NOMO-1 (cell line): ENCODE measurements at regions not wholly inside any gene's neighbourhood (a gene's known extent, or its start where the extent isn't known, plus 50 kb on each side); places are given as distances from the start of the nearest gene placed in this dataset.
"Not testable (repeated sequence)": the region's sequence is repeated elsewhere in the genome, so short reads cannot be mapped to it uniquely, and the experiment has no call there.

Experiments used
- DNase-seq, 2 experiments: peaks; one replicate each; lab custom pipeline; 2025; ENCODE audit not compliant: unreplicated experiment in 2 of 2; lab: John Stamatoyannopoulos, UW

GRCh38 chr17:15802917-15803316 lies 70.8 kb downstream of the TBC1D26 start:
- DNase-seq, result not testable (repeated sequence)

- not testable (repeated sequence) for DNase-seq
These were observed 74.7 kb downstream of the TBC1D26 start for GRCh38 chr17:15806825-15807224.

- DNase-seq, result not testable (repeated sequence)
These were observed 81.3 kb downstream of the TBC1D26 start for GRCh38 chr17:15813388-15813787.

- DNase-seq, result not testable (repeated sequence)
These were observed 81.9 kb downstream of the TBC1D26 start for GRCh38 chr17:15814003-15814402.

GRCh38 chr17:15817861-15818260 lies 85.8 kb downstream of the TBC1D26 start:
- DNase-seq, result not testable (repeated sequence)

- DNase-seq, result not testable (repeated sequence)
These were observed 90.2 kb downstream of the TBC1D26 start for GRCh38 chr17:15822280-15822679.

GRCh38 chr17:15828727-15829314 lies 96.7 kb downstream of the TBC1D26 start:
- peak; percentile 49 to 61 for DNase-seq

- not testable (repeated sequence) for DNase-seq
These were observed 98.1 kb downstream of the TBC1D26 start for GRCh38 chr17:15830221-15830620.

- DNase-seq, result peak; percentile 76 to 95
These were observed 99.1 kb downstream of the TBC1D26 start for GRCh38 chr17:15831182-15831581.

- peak; percentile 30 to 55 for DNase-seq
These were observed 100.9 kb downstream of the TBC1D26 start for GRCh38 chr17:15832921-15833480.

GRCh38 chr17:15833890-15834289 lies 101.8 kb downstream of the TBC1D26 start:
- not testable (repeated sequence) for DNase-seq

- DNase-seq, result not testable (repeated sequence)
These were observed 103.4 kb downstream of the TBC1D26 start for GRCh38 chr17:15835481-15835880.

- not testable (repeated sequence) for DNase-seq
These were observed 104.3 kb downstream of the TBC1D26 start for GRCh38 chr17:15836249-15836982.

GRCh38 chr17:15836991-15837390 lies 104.9 kb downstream of the TBC1D26 start:
- not testable (repeated sequence) for DNase-seq

GRCh38 chr17:15847447-15848229 lies 97.3 kb upstream of the ADORA2B start:
- not testable (repeated sequence) for DNase-seq

GRCh38 chr17:15849054-15849453 lies 95.9 kb upstream of the ADORA2B start:
- peak; percentile 67 to 79 for DNase-seq

- peak in 1 of 2 experiments; percentile 16 for DNase-seq
These were observed 94.9 kb upstream of the ADORA2B start for GRCh38 chr17:15850071-15850470.

- not testable (repeated sequence) for DNase-seq
These were observed 94.2 kb upstream of the ADORA2B start for GRCh38 chr17:15850687-15851086.

- DNase-seq, result not testable (repeated sequence)
These were observed 92.1 kb upstream of the ADORA2B start for GRCh38 chr17:15852863-15853262.

- DNase-seq, result not testable (repeated sequence)
These were observed 88.7 kb upstream of the ADORA2B start for GRCh38 chr17:15856191-15856590.

- DNase-seq, result not testable (repeated sequence)
These were observed 88.2 kb upstream of the ADORA2B start for GRCh38 chr17:15856745-15857144.
